Hepatic stellate cell (primary cell): ENCODE measurements at regions not wholly inside any gene's neighbourhood (a gene's known extent, or its start where the extent isn't known, plus 50 kb on each side); places are given as distances from the start of the nearest gene placed in this dataset.
"Not testable (repeated sequence)": the region's sequence is repeated elsewhere in the genome, so short reads cannot be mapped to it uniquely, and the experiment has no call there.

Experiments used
- DNase-seq: peaks from one replicate; pipeline ENCODE4 v3.0.0; 2011; ENCODE audit warnings: low spot score

DNA sequence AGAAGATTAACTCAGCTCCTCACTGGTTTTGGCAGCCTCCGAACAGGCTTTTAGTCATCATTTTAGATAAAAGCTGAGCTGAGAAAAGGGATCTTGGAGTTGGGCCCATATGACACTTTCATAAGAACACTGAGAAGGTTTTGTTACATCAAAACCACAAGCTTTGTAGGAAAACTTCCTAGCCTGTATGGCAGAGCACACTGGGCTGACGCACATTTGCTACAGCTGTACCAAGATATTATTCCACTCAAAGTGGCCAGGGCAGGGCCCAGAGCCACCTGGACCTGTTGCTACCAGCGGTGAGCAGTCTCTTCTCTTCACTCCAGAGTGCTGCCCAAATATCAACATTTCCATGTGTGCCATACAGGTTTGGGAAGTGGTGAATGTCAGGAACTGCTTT lies 160.5 kb upstream of the CCDC54 start:
- peak; percentile 11 for DNase-seq

DNA sequence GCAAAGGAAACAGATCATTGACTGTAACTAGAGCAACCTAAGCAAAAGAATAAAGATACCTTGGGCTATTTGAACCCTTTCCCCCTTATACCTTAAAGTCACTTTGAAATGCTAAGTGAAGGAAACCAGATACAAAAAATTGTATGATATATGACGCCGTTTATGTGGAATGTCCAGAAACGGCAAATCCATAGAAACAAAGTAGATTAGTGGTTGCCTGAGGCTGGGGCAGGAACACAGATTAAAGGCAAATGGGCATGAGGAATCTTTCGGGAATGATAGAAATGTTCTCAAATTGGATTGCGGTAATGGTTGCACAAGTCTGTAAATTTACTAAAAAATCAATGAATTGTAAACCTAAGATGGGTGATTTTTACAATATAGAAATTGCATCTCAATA lies 160.1 kb upstream of the CCDC54 start:
- peak; percentile 16 for DNase-seq

DNA sequence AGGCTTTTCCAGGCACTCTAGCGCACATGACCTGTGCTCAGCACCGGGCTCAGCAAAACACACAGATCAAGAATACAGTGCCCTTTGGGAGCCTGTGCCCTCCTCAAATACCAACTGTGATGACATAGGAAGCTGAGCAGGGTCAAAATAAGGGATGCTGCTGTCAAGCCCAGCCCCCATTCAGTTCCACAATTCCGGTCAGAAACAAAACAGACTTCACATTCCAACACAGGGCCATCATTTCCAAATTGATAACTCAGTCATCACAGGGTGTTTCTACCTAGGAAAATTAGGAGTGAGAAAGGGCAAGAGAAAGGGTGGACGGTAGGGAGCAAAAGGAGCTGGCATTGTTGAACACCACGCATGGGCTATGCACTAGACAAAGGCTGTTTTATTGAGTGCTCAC lies 158.4 kb upstream of the CCDC54 start:
- no peak for DNase-seq

DNA sequence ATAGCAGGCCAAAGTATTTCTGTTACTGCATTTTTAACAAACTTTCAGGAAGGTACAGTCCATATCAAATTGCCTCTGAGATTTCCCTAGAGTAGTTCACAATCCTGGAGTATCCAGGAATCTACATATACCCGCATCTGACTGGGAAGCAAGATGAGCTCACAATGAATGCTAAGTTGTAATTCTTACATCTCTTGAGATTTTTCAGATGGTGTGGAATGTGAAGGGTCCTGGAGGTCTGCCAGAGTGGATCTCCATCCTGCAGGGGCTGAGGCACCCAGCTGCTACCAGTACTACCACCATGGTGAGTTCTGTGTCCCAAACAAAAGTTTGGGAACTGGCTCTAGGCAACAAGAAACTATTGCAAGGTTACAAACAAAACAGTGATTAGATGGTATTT lies 156.7 kb upstream of the CCDC54 start:
- no peak for DNase-seq

DNA sequence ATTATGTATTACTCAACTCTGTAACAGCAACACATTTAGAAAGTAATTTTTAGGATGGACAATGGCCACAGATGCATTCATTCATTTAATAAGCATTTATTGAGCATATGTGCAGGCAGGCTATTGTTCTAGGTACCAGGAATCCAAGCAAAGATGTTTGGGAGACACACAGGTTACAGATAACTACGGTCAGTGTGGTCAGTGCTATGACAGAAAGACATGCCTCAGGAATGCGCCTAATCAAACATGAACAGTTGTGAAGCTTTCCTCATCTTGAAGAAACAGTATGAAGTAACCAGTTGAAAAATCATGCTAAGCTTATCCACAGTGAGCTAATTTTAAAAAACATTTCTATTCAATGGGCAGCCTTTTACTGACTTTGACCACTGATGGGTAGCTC lies 155.4 kb upstream of the CCDC54 start:
- DNase-seq, result no peak

DNA sequence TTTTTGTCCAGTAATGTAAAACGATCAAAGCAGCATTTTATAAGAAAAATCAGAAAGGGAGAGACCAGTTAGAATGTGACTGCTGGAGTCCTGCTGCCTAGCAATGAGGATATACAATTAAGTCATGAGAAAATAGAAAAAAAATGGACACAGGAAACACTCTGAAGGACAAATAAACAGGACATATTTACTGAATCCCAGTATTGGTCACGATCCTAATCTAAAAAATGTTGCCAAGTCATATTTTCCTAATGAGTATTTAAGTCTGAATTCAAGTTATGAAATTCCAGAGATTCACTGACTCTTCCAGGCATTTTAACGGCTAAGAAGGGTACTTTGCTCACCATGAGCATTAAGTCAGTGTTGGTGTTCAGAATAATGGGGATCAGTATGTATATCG lies 154.3 kb upstream of the CCDC54 start:
- DNase-seq, result peak; percentile 37

DNA sequence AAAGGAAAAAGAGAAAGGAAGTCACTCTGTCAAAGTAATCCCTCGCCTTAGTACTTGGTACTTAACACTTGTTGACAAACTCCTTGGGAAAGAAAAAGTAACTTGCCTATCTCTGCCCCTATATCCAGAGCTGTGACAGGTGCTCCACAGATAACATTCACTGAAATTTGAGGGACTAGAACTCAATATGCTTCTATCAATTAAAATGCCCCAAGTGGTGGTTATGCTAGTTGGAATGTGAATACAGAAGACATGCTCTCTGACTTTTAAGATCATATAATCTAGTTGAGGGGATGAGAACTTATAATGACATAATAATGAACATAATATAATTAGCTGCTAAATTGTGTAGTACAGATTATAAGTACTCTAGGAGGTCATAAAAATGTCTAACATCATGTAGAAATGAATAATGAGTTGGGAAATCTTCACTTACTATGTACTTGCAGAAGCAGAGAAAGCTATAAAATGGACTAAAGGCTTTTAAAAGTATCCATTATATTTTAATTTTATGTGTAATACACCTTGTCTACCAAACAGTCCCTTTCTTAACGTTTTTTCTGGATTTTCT lies 153.1 kb upstream of the CCDC54 start:
- no peak for DNase-seq

DNA sequence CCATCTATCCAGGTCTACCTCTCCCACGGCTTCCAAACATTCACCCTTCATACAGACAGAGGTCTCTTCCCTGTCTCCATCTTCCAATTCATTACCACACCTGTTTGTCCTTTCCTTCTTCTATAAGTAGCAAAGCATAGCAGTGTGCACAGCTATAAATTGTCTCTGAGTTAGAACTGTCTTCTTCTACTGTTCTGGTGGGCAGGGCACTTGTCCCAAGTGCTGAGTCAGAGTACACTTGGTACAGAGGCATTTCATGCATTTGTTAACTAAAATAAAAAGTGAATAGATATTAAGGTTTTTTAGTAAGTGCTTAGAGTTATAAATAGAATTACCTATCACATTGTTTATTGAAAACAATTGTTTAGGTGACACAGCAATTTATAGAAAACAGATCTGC lies 150.1 kb upstream of the CCDC54 start:
- DNase-seq, result no peak

DNA sequence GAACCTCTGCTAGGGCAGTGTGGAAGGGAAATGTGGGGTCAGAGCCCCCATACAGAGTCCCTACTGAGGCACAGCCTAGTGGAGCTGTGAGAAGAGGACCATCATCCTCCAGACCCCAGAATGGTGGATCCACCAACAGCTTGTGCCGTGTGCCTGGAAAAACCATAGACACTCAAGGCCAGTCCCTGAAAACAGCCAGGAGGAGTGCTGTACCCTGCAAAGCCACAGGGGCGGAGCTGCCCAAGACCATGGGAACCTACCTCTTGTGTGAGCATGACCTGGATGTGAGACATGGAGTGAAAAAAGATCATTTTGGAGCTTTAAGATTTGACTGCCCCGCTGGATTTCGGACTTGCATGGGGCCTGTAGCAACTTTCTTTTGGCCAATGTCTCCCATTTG lies 143.4 kb upstream of the CCDC54 start:
- DNase-seq, result not testable (repeated sequence)

DNA sequence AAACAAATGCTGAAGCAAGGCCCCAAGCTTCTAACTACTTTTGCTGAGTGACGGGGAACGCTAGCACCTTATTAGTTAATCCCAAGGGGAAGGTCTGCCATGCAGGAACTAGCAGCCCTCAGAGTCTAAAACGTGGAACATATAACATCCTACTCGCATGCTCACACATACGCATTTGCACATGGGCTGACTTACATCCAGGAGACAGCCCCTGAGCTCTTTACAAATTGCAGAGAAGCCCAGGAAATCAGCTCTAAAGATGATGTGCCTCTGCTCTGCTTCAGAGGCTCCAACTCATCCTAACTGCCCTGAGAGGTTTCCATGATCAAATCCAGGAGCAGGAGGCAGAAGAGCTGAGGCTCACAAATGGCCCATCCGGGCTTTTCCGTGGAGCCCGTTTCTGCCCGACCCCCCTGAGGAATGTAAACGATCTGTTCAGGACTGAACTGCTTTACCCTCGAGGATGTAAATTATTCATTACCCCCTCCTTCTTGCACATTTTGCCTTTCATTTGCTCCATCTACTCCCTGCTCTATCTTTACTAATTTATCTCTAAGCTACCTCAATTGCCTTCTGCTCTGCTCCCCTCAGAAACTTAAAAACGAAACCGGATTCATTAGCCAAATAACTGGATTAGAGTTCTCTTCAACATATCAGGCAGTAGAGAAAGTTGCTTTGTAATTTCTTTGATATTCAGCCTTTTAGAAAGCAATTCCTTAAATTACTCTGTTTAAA lies 141.9 kb upstream of the CCDC54 start:
- peak; percentile 23 for DNase-seq

DNA sequence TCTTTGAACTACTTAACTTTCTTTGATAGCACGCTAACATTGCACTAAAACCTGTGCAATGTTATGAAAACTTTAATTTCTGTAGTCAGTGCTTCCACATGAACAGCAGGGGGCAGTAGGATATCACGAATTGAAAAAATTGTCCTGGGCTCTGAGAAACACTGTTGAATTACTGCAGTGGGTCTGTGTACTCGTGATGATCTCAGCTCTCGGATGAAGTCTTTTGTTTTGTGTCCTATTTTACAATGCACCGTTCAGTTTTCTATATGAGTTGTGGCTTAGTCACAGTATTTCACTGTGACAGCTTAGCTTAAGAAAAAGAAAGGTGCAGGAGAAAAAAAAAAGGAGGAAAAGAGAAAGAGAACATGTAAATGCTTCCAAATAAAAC lies 141.3 kb upstream of the CCDC54 start:
- peak; percentile 69 for DNase-seq

DNA sequence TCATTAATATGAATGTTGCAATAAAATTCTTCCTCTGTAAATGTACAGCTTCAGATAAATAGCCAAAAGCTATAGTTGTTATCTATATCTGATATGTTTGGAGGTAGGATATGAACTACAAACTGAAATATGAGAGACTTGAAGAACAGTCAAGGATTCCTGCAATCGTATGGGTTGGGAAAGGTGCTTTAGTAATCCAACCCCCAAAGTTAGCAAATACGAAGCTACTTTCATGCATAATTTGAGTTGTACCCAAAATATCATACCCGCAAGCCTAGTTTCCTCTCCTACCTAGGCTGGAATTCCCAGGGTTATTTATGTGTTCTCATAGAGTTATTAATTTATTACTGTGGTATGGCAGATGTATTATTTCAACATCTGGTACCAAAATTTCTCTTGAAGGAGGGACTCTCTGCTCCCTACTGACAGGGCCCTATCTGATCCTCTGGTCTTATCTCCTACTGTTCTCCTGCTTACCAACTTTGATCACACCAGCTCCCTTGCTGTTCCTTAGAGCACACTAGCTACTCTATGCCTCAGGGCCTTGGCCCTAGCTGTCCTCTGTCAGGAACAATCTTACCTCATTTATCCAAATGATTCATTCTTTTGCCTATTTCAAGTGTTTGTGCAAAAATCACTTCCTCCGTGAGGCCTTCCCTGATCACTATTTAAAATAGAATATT lies 140.4 kb upstream of the CCDC54 start:
- no peak for DNase-seq

DNA sequence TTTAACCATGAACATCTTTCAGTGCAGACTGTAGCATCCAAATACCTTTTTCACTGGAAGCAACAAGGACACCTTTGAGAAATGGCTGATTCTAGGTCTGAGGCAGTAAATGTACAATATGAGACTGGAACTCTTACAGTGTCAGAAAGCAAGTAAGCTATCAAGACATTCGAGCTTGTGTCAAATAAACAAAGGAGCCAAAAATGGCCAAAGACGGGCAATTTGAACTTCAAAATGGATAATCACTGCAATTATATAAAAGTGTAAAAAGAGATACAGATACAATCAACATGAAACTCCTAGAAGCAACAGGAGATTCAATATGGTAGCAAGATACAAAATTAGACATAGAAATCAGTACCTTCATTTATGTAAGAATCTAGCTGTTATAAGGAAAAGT lies 138.5 kb upstream of the CCDC54 start:
- no peak for DNase-seq

DNA sequence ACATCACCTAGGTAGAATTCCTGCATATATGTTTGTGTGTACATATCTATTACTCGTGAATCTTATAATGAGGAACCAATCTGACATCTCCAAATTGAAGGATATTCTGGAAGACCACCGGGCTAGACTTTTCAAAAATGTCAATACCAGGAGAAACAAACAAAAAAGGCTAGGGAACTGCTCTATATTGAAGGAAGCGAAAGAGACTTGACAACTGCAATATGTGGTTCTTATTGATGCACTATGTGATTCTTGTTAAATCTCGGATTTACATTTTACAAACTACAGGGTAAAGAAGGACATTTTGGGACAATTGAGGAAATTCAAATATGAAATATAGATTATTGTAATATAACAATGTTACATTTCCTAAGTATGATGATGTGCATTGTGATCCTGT lies 137.5 kb upstream of the CCDC54 start:
- DNase-seq, result no peak

DNA sequence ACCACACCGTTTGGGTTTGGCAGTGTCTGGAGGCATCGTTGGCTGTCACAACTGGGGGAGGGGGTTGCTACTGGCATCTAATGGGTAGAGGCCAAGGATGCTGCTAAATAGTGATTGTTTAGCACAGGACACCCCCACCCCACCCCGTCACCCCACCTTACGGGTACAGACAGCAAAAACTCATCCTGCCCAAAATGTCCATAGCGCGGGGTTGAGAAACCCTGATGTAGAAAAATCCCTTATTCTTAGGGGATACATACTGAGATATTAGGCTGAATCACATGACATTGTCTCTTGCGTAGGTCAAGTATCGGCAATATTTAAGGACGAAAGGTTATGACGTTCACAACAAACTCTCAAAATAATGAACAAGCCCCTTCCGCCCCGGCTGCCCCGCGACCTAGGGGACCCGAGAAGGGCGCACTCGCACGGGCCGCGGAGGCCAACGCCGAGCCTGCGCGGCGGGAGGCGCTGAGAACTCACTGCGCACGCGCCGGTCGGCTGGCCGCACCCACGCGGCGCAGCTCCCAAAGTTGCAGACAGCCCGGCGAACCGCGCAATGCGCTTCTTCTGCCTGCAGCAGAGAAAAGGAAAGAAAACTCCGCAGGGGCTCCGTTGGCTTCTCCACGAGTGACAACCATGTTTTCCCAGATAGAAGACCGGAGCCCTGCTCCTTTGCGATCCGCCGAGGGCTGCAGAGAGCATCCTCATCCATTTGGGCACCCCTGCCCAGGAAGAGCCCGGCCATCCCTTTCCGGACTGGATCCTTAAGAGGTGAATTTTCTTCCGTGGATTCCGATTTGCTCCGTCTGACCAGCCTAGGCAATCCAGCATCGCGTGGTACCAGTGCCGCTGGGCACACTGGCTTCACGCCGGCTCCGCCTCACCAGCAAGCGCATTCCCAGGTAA lies 136.8 kb upstream of the CCDC54 start:
- peak; percentile 77 for DNase-seq

DNA sequence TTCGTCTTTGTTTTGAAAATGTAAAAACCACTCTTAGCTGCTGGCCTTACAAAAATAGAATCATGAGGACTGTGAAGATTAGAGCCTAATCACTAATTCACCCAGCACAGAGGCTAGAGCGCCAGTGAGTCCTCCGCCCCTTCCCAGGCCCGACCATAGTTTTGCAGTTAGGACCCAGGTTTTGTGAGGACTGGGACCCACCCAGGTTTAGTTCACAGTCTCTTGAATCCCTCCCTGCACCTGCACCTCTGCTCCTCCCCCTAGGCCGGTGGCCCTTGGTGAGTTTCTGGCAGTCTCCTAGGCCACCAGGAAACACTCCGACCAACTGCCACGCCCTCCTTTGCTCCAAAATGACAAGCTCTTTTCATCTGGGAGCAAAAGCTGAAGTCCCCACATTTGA lies 136.0 kb upstream of the CCDC54 start:
- DNase-seq, result peak; percentile 24

DNA sequence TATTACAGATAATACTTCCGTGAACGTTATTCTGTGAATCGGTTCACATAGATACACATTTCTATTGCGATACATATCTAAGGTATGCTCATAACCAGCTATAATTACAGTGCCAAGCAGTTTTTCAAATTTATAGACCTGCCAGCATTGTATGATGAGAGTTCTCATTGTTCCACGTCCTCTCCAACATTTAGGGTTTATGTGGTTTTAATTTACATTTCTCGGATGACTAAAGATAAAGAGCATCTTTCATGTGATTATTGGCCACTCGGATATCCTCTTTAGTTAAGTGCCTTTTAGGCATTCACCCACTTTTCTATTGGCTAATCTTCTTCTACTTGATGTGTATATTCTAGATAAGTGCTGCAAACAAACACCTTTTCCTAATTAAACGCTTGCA lies 134.7 kb upstream of the CCDC54 start:
- no peak for DNase-seq

DNA sequence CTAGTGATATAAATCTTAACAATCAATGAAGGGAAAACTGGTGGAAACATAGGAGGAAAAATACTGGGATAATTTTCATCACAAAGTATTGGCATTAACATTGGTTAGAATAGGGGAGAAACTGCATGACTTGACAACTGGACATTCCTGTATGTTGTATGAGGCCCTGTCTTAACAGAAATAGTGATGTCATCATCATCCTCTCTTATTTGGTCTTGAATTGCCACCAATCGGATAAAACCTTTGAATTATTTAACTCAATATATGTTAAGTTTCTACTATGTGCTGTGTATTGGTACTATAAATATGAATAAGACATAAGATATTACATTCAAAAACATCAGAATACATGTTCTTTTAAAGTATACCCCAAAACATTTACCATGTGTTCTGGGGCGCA lies 130.1 kb upstream of the CCDC54 start:
- DNase-seq, result no peak

DNA sequence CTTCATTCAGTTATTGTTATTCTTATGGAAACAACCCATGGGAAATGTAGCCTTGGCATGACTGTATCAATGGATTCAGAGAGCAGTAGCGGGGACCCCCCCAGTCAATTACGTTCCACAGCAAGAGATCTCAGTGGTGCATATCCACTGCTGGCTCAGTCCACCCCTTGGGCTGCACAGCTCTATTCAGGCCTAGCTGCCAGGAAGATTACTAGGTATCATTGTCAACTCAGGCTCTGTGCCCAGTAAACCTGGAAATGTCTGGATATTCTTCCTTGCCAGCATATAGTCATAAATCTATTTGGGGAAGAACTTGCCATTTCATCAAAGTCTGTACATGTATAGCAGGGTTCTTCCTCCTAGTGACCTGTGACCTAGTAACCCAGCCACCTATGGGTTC lies 128.1 kb upstream of the CCDC54 start:
- no peak for DNase-seq

DNA sequence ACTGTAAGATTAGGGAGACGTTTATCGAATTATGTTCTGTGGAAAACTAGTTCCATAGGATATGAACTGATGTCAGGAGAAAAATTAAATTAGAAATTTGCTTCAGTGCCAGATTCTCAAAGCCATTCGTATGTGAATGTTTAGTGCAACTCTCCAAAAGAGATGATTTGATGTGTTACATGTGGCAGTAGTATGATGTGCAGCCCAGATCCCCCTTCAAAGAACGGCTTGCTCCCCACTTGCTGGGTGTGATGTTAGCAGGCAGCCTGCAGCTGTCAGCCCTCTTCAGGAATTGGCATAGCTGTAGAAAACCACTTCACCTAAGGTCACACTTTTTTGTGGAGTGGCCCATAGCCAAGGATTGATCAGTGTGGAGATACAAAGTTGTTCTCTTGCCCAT lies 127.0 kb upstream of the CCDC54 start:
- DNase-seq, result no peak

DNA sequence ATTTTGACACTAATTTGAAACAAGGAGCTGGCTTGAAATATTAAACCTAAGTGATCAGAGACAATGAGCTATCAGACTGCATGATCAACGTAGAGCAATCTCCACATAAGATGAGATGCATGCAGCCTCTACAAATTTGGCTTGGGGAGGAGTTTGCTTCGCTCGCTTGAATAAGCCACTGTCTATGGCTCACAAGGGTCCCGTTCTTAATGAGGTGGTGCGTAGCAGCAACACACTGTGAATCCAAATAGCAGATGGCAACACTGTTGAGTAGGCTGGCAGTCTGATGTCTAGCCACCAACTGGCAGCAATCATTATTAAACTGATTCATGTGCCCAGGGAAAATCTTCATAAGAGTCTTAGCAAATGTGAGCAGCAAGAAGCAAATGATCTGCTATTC lies 125.4 kb upstream of the CCDC54 start:
- no peak for DNase-seq

DNA sequence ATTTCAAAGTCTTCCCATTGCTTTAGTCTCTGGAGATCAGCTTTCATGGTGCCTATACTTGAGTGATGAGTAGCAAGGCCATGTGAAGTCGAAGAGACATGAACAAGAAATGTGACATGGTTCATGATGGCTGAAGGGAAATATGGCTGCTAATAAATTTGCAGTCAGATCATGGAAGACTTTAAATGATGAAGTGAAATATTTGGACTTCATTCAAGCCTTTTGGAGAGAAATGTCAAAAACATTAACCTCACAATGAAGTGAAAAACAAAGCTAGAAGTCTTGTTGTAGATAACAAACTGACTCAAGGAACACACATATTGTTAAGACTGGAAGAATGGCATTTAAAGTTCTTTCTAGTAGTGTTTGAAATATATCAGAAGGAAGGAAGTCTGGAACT lies 120.3 kb upstream of the CCDC54 start:
- DNase-seq, result no peak

DNA sequence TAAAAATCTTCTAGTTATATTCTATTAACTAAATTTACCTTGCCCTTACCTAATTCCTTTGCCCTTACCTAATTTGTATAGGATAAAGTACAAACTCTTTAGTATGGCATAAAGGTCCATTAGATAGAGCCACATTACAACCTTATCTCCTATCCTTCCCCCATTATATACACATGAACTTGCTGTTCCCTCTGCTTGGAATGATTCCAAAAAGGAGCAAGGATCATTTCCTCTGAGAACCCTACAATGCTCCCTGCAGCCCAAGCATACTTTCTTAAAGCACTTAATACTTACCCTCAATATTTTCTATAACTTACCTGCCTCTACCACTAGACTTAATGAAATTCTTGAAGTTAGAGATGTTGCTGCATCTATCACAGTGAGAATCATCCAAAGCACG lies 118.9 kb upstream of the CCDC54 start:
- DNase-seq, result no peak
